ENCODE measurements at regions not wholly inside any gene's neighbourhood (a gene's known extent, or its start where the extent isn't known, plus 50 kb on each side); places are given as distances from the start of the nearest gene placed in this dataset.

DNA sequence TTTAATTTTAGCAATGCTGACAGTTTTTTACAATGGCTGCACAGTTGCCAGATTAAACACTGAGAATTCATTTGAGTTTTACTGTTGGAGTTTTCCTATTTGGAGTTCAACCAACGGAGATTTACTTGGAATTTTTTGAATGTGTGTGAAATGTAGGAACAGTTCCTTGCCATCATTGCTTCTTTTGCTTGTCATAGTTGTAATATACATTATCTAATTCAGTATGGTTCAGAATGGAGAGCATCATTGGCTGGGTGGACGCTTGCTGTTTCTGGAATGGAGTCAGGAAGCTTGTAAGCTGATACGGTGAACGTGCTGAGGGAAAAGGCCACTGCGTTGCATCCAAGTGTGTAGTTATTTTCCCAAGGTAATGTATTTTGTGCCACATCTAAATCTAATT, 404.3 kb upstream of the KLF6 start:
- no peak for TF ChIP-seq CTCF (IDR thresholded peaks at IDR 0.05; ENCODE audit: low read depth, low read length, missing input control)
- TF ChIP-seq, protein P1, sequence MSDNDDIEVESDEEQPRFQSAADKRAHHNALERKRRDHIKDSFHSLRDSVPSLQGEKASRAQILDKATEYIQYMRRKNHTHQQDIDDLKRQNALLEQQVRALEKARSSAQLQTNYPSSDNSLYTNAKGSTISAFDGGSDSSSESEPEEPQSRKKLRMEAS (IDR thresholded peaks at IDR 0.05): no peak
- no peak for TF ChIP-seq ZBTB33 (IDR thresholded peaks at IDR 0.05)
- TF ChIP-seq, protein P2, sequence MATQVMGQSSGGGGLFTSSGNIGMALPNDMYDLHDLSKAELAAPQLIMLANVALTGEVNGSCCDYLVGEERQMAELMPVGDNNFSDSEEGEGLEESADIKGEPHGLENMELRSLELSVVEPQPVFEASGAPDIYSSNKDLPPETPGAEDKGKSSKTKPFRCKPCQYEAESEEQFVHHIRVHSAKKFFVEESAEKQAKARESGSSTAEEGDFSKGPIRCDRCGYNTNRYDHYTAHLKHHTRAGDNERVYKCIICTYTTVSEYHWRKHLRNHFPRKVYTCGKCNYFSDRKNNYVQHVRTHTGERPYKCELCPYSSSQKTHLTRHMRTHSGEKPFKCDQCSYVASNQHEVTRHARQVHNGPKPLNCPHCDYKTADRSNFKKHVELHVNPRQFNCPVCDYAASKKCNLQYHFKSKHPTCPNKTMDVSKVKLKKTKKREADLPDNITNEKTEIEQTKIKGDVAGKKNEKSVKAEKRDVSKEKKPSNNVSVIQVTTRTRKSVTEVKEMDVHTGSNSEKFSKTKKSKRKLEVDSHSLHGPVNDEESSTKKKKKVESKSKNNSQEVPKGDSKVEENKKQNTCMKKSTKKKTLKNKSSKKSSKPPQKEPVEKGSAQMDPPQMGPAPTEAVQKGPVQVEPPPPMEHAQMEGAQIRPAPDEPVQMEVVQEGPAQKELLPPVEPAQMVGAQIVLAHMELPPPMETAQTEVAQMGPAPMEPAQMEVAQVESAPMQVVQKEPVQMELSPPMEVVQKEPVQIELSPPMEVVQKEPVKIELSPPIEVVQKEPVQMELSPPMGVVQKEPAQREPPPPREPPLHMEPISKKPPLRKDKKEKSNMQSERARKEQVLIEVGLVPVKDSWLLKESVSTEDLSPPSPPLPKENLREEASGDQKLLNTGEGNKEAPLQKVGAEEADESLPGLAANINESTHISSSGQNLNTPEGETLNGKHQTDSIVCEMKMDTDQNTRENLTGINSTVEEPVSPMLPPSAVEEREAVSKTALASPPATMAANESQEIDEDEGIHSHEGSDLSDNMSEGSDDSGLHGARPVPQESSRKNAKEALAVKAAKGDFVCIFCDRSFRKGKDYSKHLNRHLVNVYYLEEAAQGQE (IDR thresholded peaks at IDR 0.05): no peak
- TF ChIP-seq EGR1 (IDR thresholded peaks at IDR 0.05; ENCODE audit: low read depth in 2 of 2): no peak
- TF ChIP-seq RAD21 (IDR thresholded peaks at IDR 0.05): no peak

Data from liver (tissue), 3 donors.